PC-3 (cell line): ENCODE measurements at regions not wholly inside any gene's neighbourhood (a gene's known extent, or its start where the extent isn't known, plus 50 kb on each side); places are given as distances from the start of the nearest gene placed in this dataset.

ENCODE experiments used
- ATAC-seq: fragments of 200-7000 bp; cut with Tn5 transposase; 2 replicates; pipeline ENCODE4 v1.9.1; 2020; ENCODE audit warnings: mild to moderate bottlenecking, moderate library complexity
- BruUV-seq: library from RNA; stranded (reverse); fragments of 400-500 nt; replicated peaks from 2 replicates; lab custom pipeline; 2021; lab: Mats Ljungman, UMichigan
- CTCF ChIA-PET: fragments of 300-600 bp; sonication (Branson Sonifier 250); formaldehyde crosslinking; loops from one replicate; lab custom pipeline; 2022; ENCODE audit warnings: antibody characterized with exemption; lab: Charles Lee
- POLR2A ChIA-PET: fragments of 300-600 bp; sonication (Branson Sonifier 250); formaldehyde crosslinking; loops from one replicate; lab custom pipeline; 2022; ENCODE audit warnings: antibody characterized with exemption; ENCODE audit not compliant: unreplicated experiment; lab: Charles Lee
- DNase-seq: peaks from one replicate; pipeline ENCODE4 v3.0.0-alpha.2; 2015
- H2AFZ ChIP-seq: fragments of 300-600 bp; sonication (generic); 2 replicates; pipeline ENCODE4 v1.6.0; 2016; ENCODE audit warnings: antibody characterized with exemption, low read length
- H3F3A ChIP-seq: fragments of 300-600 bp; sonication (generic); one replicate; pipeline ENCODE4 v1.6.0; 2017; ENCODE audit warnings: antibody characterized with exemption, low read length, control low read depth, mild to moderate bottlenecking; ENCODE audit not compliant: unreplicated experiment
- H3K27ac ChIP-seq: fragments of 300-600 bp; sonication (generic); 2 replicates; pipeline ENCODE4 v1.5.1; 2016; ENCODE audit warnings: mild to moderate bottlenecking, low read length
- H3K27me3 ChIP-seq: fragments of 300-600 bp; sonication (generic); 2 replicates; pipeline ENCODE4 v1.6.1; 2016; ENCODE audit warnings: low read length, mixed read lengths
- H3K36me3 ChIP-seq: fragments of 300-600 bp; sonication (generic); 2 replicates; pipeline ENCODE4 v1.6.1; 2016; ENCODE audit warnings: low read depth, mixed run types, low read length, mixed read lengths
- H3K4me1 ChIP-seq: fragments of 300-600 bp; sonication (generic); 2 replicates; pipeline ENCODE4 v1.5.1; 2016; ENCODE audit warnings: low read length; ENCODE audit not compliant: insufficient read depth
- H3K4me2 ChIP-seq: fragments of 300-600 bp; sonication (generic); 2 replicates; pipeline ENCODE4 v1.6.0; 2016; ENCODE audit warnings: low read length
- H3K4me3 ChIP-seq: fragments of 300-600 bp; sonication (generic); 2 replicates; pipeline ENCODE4 v1.5.1; 2016; ENCODE audit warnings: mild to moderate bottlenecking, low read length, mixed read lengths
- H3K79me2 ChIP-seq: fragments of 300-600 bp; sonication (generic); 2 replicates; pipeline ENCODE4 v1.6.1; 2017; ENCODE audit warnings: low read length, mixed read lengths
- H3K9ac ChIP-seq: fragments of 300-600 bp; sonication (generic); 2 replicates; pipeline ENCODE4 v1.6.0; 2016; ENCODE audit warnings: mild to moderate bottlenecking, low read length
- H3K9me2 ChIP-seq: fragments of 300-600 bp; sonication (generic); replicated peaks from 2 replicates; pipeline ENCODE4 v1.6.1; 2016; ENCODE audit warnings: mixed run types, low read length, mixed read lengths
- H3K9me3 ChIP-seq: fragments of 300-600 bp; sonication (generic); 2 replicates; pipeline ENCODE4 v1.6.1; 2016; ENCODE audit warnings: low read length, mixed read lengths
- H4K20me1 ChIP-seq: fragments of 300-600 bp; sonication (generic); 2 replicates; pipeline ENCODE4 v1.6.1; 2016; ENCODE audit warnings: low read length, mixed read lengths
- CTCF ChIP-seq: fragments of 300-600 bp; sonication (generic); conservative IDR thresholded peaks from 2 replicates; pipeline ENCODE4 v1.5.1; 2017; ENCODE audit warnings: antibody characterized with exemption, low read depth, mild to moderate bottlenecking, low read length
- EZH2 ChIP-seq: fragments of 300-600 bp; sonication (generic); IDR thresholded peaks from one replicate; pipeline ENCODE4 v1.6.1; 2017; ENCODE audit warnings: antibody characterized with exemption, mild to moderate bottlenecking, low read length; ENCODE audit not compliant: unreplicated experiment
- EZH2phosphoT487 ChIP-seq: fragments of 300-600 bp; sonication (generic); IDR thresholded peaks from 2 replicates; pipeline ENCODE4 v1.6.1; 2018; ENCODE audit warnings: mild to moderate bottlenecking, antibody characterized with exemption, low read length, borderline replicate concordance
- intact Hi-C: fragments of 100-400 bp; cut with micrococcal nuclease; formaldehyde crosslinking; loops from 2 replicates; pipeline ENCODE4 v1.9.0; 2023

- no peaks in the 10 kb centered on the region for H3K79me2 ChIP-seq
- intact Hi-C loops: no loop called here
- ChIA-PET CTCF (no interaction called here), POLR2A (no interaction called here)
- H3K4me3 ChIP-seq: no peak overlapping the region
- BruUV-seq: no TSS peak
- no peaks in the 10 kb centered on the region for H3K9me2 ChIP-seq
- no peaks in the 10 kb centered on the region for H3F3A ChIP-seq
- no peak overlapping the region for H3K4me2 ChIP-seq
- H3K36me3 ChIP-seq: no peaks in the 10 kb centered on the region
- no peaks in the 10 kb centered on the region for H3K27me3 ChIP-seq
- DNase-seq: no peak
- TF ChIP-seq EZH2phosphoT487: no peak
- TF ChIP-seq EZH2: no peak
- TF ChIP-seq CTCF: no peak
- H2AFZ ChIP-seq: no peak overlapping the region
- H3K9ac ChIP-seq: no peak overlapping the region
- H3K4me1 ChIP-seq: peaks cover 8% of the 10 kb centered on the region
- ATAC-seq: no peak
- H3K9me3 ChIP-seq: no peaks in the 10 kb centered on the region
- no peak overlapping the region for H3K27ac ChIP-seq
- no peaks in the 10 kb centered on the region for H4K20me1 ChIP-seq
These were observed 168.2 kb upstream of the SSTR4 start for GRCh38 chr20:22866812-22867341.

- H2AFZ ChIP-seq: no peak overlapping the region
- H3K27ac ChIP-seq: no peak overlapping the region
- CTCF ChIA-PET: no interaction called here
- H3K36me3 ChIP-seq: no peaks in the 10 kb centered on the region
- POLR2A ChIA-PET: no interaction called here
- intact Hi-C loops: no loop called here
- no peaks in the 10 kb centered on the region for H3F3A ChIP-seq
- TF ChIP-seq EZH2 (no peak), CTCF (no peak), EZH2phosphoT487 (no peak)
- no peaks in the 10 kb centered on the region for H3K79me2 ChIP-seq
- peaks cover 32% of the 10 kb centered on the region for H3K27me3 ChIP-seq
- DNase-seq (no peak), ATAC-seq (no peak)
- no TSS peak for BruUV-seq
- no peaks in the 10 kb centered on the region for H3K4me1 ChIP-seq
- H3K9me2 ChIP-seq: no peaks in the 10 kb centered on the region
- H3K4me2 ChIP-seq: no peak overlapping the region
- no peaks in the 10 kb centered on the region for H4K20me1 ChIP-seq
- H3K4me3 ChIP-seq: no peak overlapping the region
- H3K9ac ChIP-seq: no peak overlapping the region
- 0 out of 2 replicates have a peak, but pooled peaks cover 3% of the 10 kb centered on the region for H3K9me3 ChIP-seq
These were observed 156.9 kb upstream of the SSTR4 start for GRCh38 chr20:22878166-22878565.

- H2AFZ ChIP-seq: no peak overlapping the region
- TF ChIP-seq EZH2phosphoT487 (no peak), CTCF (no peak), EZH2 (no peak)
- no peaks in the 10 kb centered on the region for H3K79me2 ChIP-seq
- 0 out of 2 replicates have a peak, but pooled peaks cover 7% of the 10 kb centered on the region for H3K9me3 ChIP-seq
- peaks cover 32% of the 10 kb centered on the region for H3K27me3 ChIP-seq
- CTCF ChIA-PET: no interaction called here
- H3K4me3 ChIP-seq: no peak overlapping the region
- no peaks in the 10 kb centered on the region for H3F3A ChIP-seq
- DNase-seq (no peak), ATAC-seq (no peak)
- H3K4me1 ChIP-seq: no peaks in the 10 kb centered on the region
- POLR2A ChIA-PET: no interaction called here
- H3K9ac ChIP-seq: no peak overlapping the region
- H3K4me2 ChIP-seq: no peak overlapping the region
- no peaks in the 10 kb centered on the region for H3K9me2 ChIP-seq
- BruUV-seq: no TSS peak
- intact Hi-C loops: no loop called here
- H4K20me1 ChIP-seq: no peaks in the 10 kb centered on the region
- no peak overlapping the region for H3K27ac ChIP-seq
- H3K36me3 ChIP-seq: no peaks in the 10 kb centered on the region
These were observed 154.8 kb upstream of the SSTR4 start for GRCh38 chr20:22880277-22880676.
